ENCODE measurements at regions not wholly inside any gene's neighbourhood (a gene's known extent, or its start where the extent isn't known, plus 50 kb on each side); places are given as distances from the start of the nearest gene placed in this dataset.

- H3K4me3 Mint-ChIP-seq (ENCODE audit: unreplicated experiment): no peak overlapping the region
These were observed 455.6 kb upstream of the BOD1L1 start for GRCh38 chr4:14083150-14083549.

GRCh38 chr4:14084598-14084997, 457.1 kb upstream of the BOD1L1 start:
- Mint-ChIP-seq H3K4me1 (ENCODE audit: unreplicated experiment) (no peaks in the 10 kb centered on the region), H3K4me3 (ENCODE audit: unreplicated experiment) (no peak overlapping the region), H3K36me3 (ENCODE audit: unreplicated experiment) (no peaks in the 10 kb centered on the region), H3K9me3 (ENCODE audit: unreplicated experiment) (no peaks in the 10 kb centered on the region), H3K27me3 (ENCODE audit: unreplicated experiment) (no peaks in the 10 kb centered on the region), H3K27ac (ENCODE audit: unreplicated experiment) (no peak overlapping the region)
- DNase-seq (ENCODE audit: extremely low spot score, unreplicated experiment): no peak
- no peak for TF ChIP-seq CTCF (IDR thresholded peaks at IDR 0.05)

More at GRCh38 chr4:14083150-14083549, 455.6 kb upstream of the BOD1L1 start:
- TF ChIP-seq CTCF (IDR thresholded peaks at IDR 0.05): no peak
- Mint-ChIP-seq H3K27ac (ENCODE audit: unreplicated experiment) (no peak overlapping the region), H3K27me3 (ENCODE audit: unreplicated experiment) (no peaks in the 10 kb centered on the region), H3K9me3 (ENCODE audit: unreplicated experiment) (no peaks in the 10 kb centered on the region), H3K36me3 (ENCODE audit: unreplicated experiment) (no peaks in the 10 kb centered on the region), H3K4me1 (ENCODE audit: unreplicated experiment) (no peaks in the 10 kb centered on the region)
- DNase-seq (ENCODE audit: extremely low spot score, unreplicated experiment): no peak

DNA sequence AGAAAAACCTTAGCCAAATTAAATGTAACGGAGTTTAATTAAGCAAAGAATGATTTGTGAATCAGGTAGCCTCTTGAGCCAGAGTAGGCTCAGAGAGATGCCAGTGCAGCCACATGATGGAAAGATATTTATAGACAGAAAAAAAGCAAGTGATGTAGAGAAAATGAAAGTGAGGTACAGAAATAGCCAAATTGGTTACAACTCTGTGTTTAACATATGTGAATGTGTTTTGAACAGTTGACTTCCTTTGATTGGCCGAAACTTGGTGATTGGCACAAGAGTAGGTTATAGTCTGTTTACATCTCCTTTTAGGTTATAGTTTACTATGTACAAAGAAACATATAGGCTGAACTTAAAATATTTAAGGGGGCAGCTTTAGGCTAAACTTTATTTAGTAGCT, 459.9 kb upstream of the BOD1L1 start:
- peaks cover 12% of the 10 kb centered on the region for H3K9me3 Mint-ChIP-seq (ENCODE audit: unreplicated experiment)

GRCh38 chr4:14087921-14088320, 460.4 kb upstream of the BOD1L1 start:
- H3K9me3 Mint-ChIP-seq (ENCODE audit: unreplicated experiment): peaks cover 12% of the 10 kb centered on the region
- peaks cover 3% of the 10 kb centered on the region for H3K36me3 Mint-ChIP-seq (ENCODE audit: unreplicated experiment)
- H3K27ac Mint-ChIP-seq (ENCODE audit: unreplicated experiment): no peak overlapping the region
- H3K4me1 Mint-ChIP-seq (ENCODE audit: unreplicated experiment): peaks cover 6% of the 10 kb centered on the region
- no peaks in the 10 kb centered on the region for H3K27me3 Mint-ChIP-seq (ENCODE audit: unreplicated experiment)
- no peak for DNase-seq (ENCODE audit: extremely low spot score, unreplicated experiment)
- H3K4me3 Mint-ChIP-seq (ENCODE audit: unreplicated experiment): no peak overlapping the region
- no peak for TF ChIP-seq CTCF (IDR thresholded peaks at IDR 0.05)

More for the DNA sequence above, 459.9 kb upstream of the BOD1L1 start:
- Mint-ChIP-seq H3K27me3 (ENCODE audit: unreplicated experiment) (no peaks in the 10 kb centered on the region), H3K4me3 (ENCODE audit: unreplicated experiment) (no peak overlapping the region), H3K36me3 (ENCODE audit: unreplicated experiment) (peaks cover 3% of the 10 kb centered on the region), H3K4me1 (ENCODE audit: unreplicated experiment) (peaks cover 3% of the 10 kb centered on the region), H3K27ac (ENCODE audit: unreplicated experiment) (no peak overlapping the region)
- DNase-seq (ENCODE audit: extremely low spot score, unreplicated experiment): no peak
- TF ChIP-seq CTCF (IDR thresholded peaks at IDR 0.05): no peak

DNA sequence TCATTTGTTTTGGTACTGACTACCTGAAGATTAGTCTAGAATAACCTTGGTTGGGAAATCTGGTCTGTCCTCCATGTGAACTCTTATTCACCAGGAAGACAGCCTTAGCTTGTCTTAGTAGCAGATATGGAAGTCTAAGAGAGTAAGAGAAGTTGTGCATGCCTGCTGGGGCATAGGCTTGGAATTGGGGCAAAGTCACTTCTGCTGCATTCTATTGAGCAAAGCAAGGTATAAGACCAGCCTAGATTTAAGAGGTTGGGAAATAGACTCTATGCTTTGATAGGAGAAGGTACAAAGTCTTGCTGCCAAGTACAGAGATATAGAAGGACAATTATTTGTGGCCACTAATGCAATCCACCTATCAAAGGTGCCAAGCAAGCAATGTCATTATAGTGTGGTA, 464.0 kb upstream of the BOD1L1 start:
- TF ChIP-seq CTCF (IDR thresholded peaks at IDR 0.05): no peak
- peaks cover 18% of the 10 kb centered on the region for H3K4me1 Mint-ChIP-seq (ENCODE audit: unreplicated experiment)
- DNase-seq (ENCODE audit: extremely low spot score, unreplicated experiment): no peak

More for the DNA sequence above, 464.0 kb upstream of the BOD1L1 start:
- no peak overlapping the region for H3K4me3 Mint-ChIP-seq (ENCODE audit: unreplicated experiment)
- H3K36me3 Mint-ChIP-seq (ENCODE audit: unreplicated experiment): peaks cover 3% of the 10 kb centered on the region
- H3K27ac Mint-ChIP-seq (ENCODE audit: unreplicated experiment): no peak overlapping the region
- no peaks in the 10 kb centered on the region for H3K27me3 Mint-ChIP-seq (ENCODE audit: unreplicated experiment)
- H3K9me3 Mint-ChIP-seq (ENCODE audit: unreplicated experiment): peaks cover 12% of the 10 kb centered on the region
